C4-2B (cell line): ENCODE measurements at regions not wholly inside any gene's neighbourhood (a gene's known extent, or its start where the extent isn't known, plus 50 kb on each side); places are given as distances from the start of the nearest gene placed in this dataset.

Experiments used
- H3K27ac ChIP-seq: fragments of 450-650 bp; 2 replicates; pipeline ENCODE4 v1.5.1; 2017
- ZFX ChIP-seq: fragments of 450-650 bp; IDR thresholded peaks from 2 replicates; pipeline ENCODE4 v1.6.1; 2017
- TF ChIP-seq, protein P1 (sequence below): fragments of 450-650 bp; conservative IDR thresholded peaks from 2 replicates; pipeline ENCODE4 v1.5.1; 2017; ENCODE audit warnings: mild to moderate bottlenecking

DNA sequence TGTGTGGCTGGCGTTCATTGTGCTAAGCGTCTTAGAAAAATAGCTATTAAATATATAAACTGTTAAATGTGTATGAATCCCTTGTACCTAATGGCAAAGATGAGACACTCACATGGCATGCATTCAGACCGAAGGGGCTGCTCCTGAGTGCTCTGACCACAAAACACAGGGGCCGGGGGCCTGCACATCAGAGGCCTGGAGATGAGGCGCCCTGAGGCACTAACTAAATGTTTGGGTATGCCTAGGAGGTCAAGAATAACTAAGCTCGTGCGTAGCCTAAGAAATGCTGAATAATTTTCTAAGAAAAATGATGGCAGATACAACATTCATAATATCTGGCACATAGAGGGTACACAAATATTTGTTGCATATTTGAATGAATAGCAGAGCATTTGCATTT lies 92.5 kb downstream of the PSMB1 start:
- H3K27ac ChIP-seq, result no peak overlapping the region
- no peak for TF ChIP-seq ZFX
- TF ChIP-seq, protein P1, sequence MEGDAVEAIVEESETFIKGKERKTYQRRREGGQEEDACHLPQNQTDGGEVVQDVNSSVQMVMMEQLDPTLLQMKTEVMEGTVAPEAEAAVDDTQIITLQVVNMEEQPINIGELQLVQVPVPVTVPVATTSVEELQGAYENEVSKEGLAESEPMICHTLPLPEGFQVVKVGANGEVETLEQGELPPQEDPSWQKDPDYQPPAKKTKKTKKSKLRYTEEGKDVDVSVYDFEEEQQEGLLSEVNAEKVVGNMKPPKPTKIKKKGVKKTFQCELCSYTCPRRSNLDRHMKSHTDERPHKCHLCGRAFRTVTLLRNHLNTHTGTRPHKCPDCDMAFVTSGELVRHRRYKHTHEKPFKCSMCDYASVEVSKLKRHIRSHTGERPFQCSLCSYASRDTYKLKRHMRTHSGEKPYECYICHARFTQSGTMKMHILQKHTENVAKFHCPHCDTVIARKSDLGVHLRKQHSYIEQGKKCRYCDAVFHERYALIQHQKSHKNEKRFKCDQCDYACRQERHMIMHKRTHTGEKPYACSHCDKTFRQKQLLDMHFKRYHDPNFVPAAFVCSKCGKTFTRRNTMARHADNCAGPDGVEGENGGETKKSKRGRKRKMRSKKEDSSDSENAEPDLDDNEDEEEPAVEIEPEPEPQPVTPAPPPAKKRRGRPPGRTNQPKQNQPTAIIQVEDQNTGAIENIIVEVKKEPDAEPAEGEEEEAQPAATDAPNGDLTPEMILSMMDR, result no peak

DNA sequence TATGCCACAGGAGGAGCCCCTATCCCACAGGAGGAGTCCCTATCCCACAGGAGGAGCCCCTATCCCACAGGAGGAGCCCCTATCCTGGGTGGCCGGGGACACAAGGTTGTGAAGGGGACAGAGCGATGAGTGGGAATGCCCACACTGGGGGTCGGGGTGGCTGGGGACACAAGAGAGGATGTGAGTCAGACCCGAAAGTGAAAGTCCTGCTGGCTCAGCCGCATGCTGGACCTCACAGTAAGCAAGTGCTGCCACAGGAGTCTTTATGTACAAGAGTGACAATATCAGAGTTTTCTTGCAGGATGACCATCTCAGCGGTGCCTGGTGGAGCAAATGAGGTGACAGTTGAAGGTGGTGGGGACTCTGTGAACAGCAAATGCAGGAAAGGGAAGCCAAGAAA lies 93.7 kb downstream of the PSMB1 start:
- TF ChIP-seq, protein P1, result no peak
- no peak for TF ChIP-seq ZFX
- no peak overlapping the region for H3K27ac ChIP-seq

DNA sequence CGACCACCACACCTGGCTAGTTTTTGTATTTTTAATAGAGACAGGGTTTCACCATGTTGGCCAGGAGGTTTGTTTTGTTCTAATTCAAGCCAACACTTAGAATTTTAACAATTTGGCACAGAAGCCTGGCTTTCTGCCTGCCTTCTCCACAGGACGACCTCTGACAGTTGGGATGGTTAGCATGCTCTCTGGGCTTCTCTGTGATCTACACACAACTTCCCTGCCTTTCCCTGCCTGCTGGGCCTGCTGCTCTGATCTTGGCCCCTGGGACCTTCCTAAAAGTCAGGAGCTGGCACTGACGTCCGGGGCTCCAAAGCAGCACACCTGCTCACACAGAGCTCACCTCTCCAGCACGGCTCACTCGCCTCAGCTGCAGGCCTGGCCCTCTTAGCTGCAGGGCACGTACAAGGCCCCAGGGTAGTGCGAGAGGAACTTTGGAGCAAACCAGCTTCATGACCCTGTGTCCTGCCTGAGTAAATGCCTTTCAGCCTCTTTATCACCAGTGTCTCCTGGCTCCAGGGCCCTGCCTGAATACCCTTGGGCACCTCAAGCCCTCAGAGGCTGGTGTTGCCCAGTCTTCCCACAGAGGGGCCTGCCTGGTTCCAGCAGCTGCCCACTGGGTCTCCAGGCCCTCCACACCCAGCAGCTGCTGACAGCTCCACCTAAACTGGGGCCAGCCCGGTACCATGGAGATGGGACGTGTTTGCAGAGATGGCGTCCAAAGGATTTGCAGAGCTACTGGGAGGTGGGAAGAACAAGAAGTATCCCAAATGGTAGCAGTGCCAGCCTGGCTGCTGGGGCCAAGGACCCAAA lies 96.0 kb downstream of the PSMB1 start:
- TF ChIP-seq ZFX, result no peak
- no peak overlapping the region for H3K27ac ChIP-seq
